C4-2B (cell line): ENCODE measurements at regions not wholly inside any gene's neighbourhood (a gene's known extent, or its start where the extent isn't known, plus 50 kb on each side); places are given as distances from the start of the nearest gene placed in this dataset.

ENCODE experiments used
- H3K27ac ChIP-seq: fragments of 450-650 bp; 2 replicates; pipeline ENCODE4 v1.5.1; 2017
- ZFX ChIP-seq: fragments of 450-650 bp; IDR thresholded peaks from 2 replicates; pipeline ENCODE4 v1.6.1; 2017
- TF ChIP-seq, protein P1 (sequence below): fragments of 450-650 bp; conservative IDR thresholded peaks from 2 replicates; pipeline ENCODE4 v1.5.1; 2017; ENCODE audit warnings: mild to moderate bottlenecking

GRCh38 chr4:78720204-78720603 lies 55.9 kb upstream of the BMP2K start:
- H3K27ac ChIP-seq, result no peak overlapping the region
- TF ChIP-seq, protein P1, sequence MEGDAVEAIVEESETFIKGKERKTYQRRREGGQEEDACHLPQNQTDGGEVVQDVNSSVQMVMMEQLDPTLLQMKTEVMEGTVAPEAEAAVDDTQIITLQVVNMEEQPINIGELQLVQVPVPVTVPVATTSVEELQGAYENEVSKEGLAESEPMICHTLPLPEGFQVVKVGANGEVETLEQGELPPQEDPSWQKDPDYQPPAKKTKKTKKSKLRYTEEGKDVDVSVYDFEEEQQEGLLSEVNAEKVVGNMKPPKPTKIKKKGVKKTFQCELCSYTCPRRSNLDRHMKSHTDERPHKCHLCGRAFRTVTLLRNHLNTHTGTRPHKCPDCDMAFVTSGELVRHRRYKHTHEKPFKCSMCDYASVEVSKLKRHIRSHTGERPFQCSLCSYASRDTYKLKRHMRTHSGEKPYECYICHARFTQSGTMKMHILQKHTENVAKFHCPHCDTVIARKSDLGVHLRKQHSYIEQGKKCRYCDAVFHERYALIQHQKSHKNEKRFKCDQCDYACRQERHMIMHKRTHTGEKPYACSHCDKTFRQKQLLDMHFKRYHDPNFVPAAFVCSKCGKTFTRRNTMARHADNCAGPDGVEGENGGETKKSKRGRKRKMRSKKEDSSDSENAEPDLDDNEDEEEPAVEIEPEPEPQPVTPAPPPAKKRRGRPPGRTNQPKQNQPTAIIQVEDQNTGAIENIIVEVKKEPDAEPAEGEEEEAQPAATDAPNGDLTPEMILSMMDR, result no peak
- no peak for TF ChIP-seq ZFX

DNA sequence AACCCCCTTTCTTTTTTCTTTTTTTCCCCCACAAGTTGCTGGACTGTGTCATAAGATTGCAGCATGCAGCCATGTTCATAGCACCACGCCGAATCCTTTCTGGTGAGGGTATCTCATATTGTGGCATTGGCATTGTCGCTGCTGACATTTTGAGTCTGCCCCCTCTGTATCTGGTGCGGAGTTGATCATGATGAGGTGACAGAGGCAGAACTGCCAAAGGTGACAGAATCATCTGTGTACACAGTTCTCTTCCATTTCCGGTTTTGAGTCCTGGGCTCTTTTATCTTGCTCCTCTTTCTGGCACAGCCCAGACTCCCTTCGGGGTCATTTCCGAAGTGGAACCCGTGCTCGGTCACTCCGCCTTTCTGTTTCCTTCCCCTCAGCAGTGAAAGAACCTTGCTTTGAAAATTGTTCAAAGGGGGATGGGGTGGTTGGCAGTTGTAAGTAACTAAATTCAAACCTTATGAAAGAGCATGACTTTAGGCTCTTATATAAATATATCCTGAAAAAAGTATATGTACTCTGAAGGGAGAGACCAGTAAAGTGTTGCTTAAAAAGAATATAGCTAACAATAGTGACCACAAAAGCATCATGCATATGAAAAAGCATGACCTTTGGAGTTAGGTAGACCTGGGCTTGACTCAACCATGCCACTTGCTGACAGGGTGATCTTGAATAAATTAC lies 55.0 kb upstream of the BMP2K start:
- H3K27ac ChIP-seq, result no peak overlapping the region

DNA sequence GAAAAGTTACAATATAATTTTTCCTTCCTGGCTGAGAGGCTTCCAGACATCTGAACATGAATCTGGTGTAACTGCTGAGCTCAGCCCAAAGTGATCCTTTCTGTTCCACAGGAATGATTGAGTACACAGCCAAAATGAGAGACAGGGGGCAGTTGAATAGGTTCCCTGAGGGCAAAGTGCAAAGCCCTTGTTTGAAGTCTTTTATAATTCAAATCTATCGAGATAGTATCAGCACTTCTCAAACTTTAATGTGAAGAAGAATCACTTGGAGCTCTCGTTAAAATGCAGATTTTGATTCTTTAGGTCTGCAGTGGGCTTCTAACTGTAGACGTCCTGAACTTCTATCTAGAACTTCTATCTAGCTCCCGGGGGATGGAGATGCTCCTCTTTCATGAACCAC lies 54.4 kb upstream of the BMP2K start:
- no peak for TF ChIP-seq ZFX
- TF ChIP-seq, protein P1, result no peak
- H3K27ac ChIP-seq, result no peak overlapping the region

More for the DNA sequence above, 55.0 kb upstream of the BMP2K start:
- TF ChIP-seq, protein P1, result no peak
- TF ChIP-seq ZFX, result no peak

GRCh38 chr4:78722320-78722719 lies 53.8 kb upstream of the BMP2K start:
- TF ChIP-seq ZFX, result no peak
- TF ChIP-seq, protein P1, result no peak
- H3K27ac ChIP-seq, result no peak overlapping the region

DNA sequence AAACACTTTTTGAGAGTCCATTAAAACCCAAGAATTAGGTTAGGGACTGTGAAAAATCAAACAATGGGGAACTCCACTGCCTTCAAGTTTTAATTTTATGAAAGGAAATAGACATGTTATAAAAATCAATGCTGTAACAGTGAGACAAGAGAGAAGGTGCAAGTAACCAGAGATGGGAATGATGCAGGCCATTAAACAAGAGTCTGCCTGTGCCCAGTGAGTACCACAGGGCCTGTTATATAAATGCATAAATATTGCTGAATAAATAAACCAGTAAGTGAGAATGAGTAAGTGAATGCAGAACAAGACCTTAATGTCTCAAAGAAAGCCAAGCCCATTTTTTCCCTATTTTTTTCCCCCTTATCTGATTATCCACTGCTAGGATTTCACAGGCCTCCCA lies 53.3 kb upstream of the BMP2K start:
- TF ChIP-seq ZFX, result no peak
- no peak overlapping the region for H3K27ac ChIP-seq
